Fibroblast of villous mesenchyme (primary cell): ENCODE measurements at regions not wholly inside any gene's neighbourhood (a gene's known extent, or its start where the extent isn't known, plus 50 kb on each side); places are given as distances from the start of the nearest gene placed in this dataset.
A peak's percentile ranks its signal among the peaks of the same experiment; 100 is the strongest.

Source experiments
- DNase-seq: peaks from one replicate; pipeline ENCODE4 v3.0.0-alpha.2; 2010; ENCODE audit warnings: low read depth
- H3K4me3 ChIP-seq: 2 replicates; pipeline ENCODE4 v1.5.1; 2011; ENCODE audit warnings: low read depth, mild to moderate bottlenecking, low read length
- TF ChIP-seq, protein P1 (sequence below): IDR thresholded peaks from 2 replicates; pipeline ENCODE4 v1.5.1; 2012; ENCODE audit warnings: low read depth, mild to moderate bottlenecking, low read length; ENCODE audit not compliant: insufficient read depth

- TF ChIP-seq, protein P1, sequence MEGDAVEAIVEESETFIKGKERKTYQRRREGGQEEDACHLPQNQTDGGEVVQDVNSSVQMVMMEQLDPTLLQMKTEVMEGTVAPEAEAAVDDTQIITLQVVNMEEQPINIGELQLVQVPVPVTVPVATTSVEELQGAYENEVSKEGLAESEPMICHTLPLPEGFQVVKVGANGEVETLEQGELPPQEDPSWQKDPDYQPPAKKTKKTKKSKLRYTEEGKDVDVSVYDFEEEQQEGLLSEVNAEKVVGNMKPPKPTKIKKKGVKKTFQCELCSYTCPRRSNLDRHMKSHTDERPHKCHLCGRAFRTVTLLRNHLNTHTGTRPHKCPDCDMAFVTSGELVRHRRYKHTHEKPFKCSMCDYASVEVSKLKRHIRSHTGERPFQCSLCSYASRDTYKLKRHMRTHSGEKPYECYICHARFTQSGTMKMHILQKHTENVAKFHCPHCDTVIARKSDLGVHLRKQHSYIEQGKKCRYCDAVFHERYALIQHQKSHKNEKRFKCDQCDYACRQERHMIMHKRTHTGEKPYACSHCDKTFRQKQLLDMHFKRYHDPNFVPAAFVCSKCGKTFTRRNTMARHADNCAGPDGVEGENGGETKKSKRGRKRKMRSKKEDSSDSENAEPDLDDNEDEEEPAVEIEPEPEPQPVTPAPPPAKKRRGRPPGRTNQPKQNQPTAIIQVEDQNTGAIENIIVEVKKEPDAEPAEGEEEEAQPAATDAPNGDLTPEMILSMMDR = no peak
- no peak for DNase-seq
- H3K4me3 ChIP-seq = no peak overlapping the region
These were observed 534.7 kb upstream of the ARGLU1 start for GRCh38 chr13:107102676-107103075.

DNA sequence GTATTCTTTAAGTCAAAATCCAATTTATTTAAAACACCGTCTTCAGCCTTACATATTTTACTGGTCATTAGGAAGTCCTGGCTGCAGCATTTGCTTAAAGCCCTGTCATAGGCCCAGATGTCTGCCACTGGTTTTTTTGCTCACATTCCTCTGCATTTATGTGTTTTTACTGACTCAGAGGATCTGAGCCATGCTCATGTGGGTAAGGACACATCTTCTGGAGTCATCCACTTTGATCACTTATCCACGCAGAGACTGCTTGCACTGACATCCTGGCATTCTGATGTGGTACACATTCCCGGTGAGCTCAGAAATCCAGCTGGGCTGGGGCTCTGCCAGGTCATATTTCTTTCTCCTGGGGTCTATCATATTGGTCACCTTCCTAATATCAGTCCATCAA is 531.7 kb upstream of the ARGLU1 start:
- peak; percentile 3 for DNase-seq
- TF ChIP-seq, protein P1 = no peak
- no peak overlapping the region for H3K4me3 ChIP-seq

DNA sequence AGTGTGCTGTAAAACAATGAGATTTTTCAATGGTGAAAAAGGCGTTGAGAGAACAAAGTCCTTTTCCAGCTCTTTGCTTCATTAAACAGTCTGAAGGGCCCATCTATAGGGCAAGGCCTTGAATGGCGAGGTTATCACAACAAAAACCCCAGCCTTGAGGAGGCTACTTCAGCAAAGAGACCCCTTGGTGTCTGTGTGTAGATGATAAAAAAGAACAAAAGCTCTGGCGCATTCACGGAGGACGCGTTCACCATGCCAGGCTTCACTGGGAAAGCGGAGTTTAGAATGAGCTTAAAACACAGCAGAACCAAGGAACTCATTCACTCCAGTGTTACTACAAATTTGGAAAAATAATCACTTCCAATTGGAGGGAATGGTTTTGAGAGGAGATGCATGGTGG is 530.0 kb upstream of the ARGLU1 start:
- H3K4me3 ChIP-seq = no peak overlapping the region
- DNase-seq = no peak
- TF ChIP-seq, protein P1 = no peak

GRCh38 chr13:107095876-107096275 is 527.9 kb upstream of the ARGLU1 start:
- TF ChIP-seq, protein P1 = no peak
- DNase-seq = no peak
- H3K4me3 ChIP-seq = no peak overlapping the region

GRCh38 chr13:107091861-107092260 is 523.9 kb upstream of the ARGLU1 start:
- H3K4me3 ChIP-seq = no peak overlapping the region
- TF ChIP-seq, protein P1 = no peak
- no peak for DNase-seq

- no peak overlapping the region for H3K4me3 ChIP-seq
- TF ChIP-seq, protein P1 = no peak
- DNase-seq = peak; percentile 10
These were observed 523.5 kb upstream of the ARGLU1 start for GRCh38 chr13:107091428-107091827.

DNA sequence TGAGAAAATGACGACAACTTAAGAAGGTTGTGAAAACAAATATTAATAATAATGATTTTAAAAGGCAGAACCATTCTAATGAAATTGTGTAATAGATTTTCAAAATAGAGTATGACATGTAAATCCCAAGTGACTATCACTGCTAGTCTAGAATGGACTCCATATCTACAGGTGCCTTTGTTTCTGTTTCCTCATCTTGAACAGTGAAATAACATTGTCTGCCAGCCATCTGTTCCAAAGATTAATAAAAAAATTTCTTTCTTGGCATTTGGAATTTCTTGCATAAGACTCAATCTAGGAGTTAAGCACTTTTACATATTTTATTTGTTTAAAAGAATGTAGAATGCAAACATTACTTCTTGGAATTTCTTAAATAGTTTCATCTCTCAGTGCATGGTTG is 520.1 kb upstream of the ARGLU1 start:
- H3K4me3 ChIP-seq = no peak overlapping the region
- TF ChIP-seq, protein P1 = no peak
- DNase-seq = no peak
